Gastrocnemius medialis (tissue), 4 donors: ENCODE measurements at regions not wholly inside any gene's neighbourhood (a gene's known extent, or its start where the extent isn't known, plus 50 kb on each side); places are given as distances from the start of the nearest gene placed in this dataset.
A peak's percentile ranks its signal among the peaks of the same experiment; 100 is the strongest.

Source experiments
- ATAC-seq, 2 donors: fragments of 150-250 bp; one replicate each; pipeline ENCODE4 v1.9.1; 2016
- DNase-seq, 2 donors: peaks; one replicate each; pipeline ENCODE4 v3.0.0-alpha.2; 2019
- H3K27ac ChIP-seq, 4 donors: fragments of 200-600 bp; sonication (generic); 1 replicate in 1 of 4; 2 replicates in 3 of 4; pipeline ENCODE4 v1.5.1; 2016 to 2018; ENCODE audit warnings: mild to moderate bottlenecking in 2 of 4, moderate library complexity in 1 of 4
- H3K27me3 ChIP-seq, 3 donors: fragments of 200-600 bp; sonication (generic) in 2 of 3; 1 replicate in 1 of 3; 2 replicates in 2 of 3; pipeline versions ENCODE4 v1.5.1 to v1.6.0; 2016 to 2019; ENCODE audit warnings: mild to moderate bottlenecking in 1 of 3, moderate library complexity in 1 of 3
- H3K36me3 ChIP-seq, 2 donors: fragments of 200-600 bp; sonication (generic) in 1 of 2; one replicate each; pipeline ENCODE4 v1.5.1; 2017 to 2018
- H3K4me1 ChIP-seq, 2 donors: fragments of 200-600 bp; sonication (generic) in 1 of 2; one replicate each; pipeline ENCODE4 v1.5.1; 2016 to 2017; ENCODE audit warnings: mild to moderate bottlenecking in 2 of 2
- H3K4me3 ChIP-seq, 4 donors: fragments of 200-600 bp; sonication (generic) in 3 of 4; 1 replicate in 1 of 4; 2 replicates in 3 of 4; pipeline ENCODE4 v1.5.1; 2016 to 2019; ENCODE audit warnings: mild to moderate bottlenecking in 2 of 4
- H3K9me3 ChIP-seq, 3 donors: fragments of 200-600 bp; sonication (generic) in 2 of 3; 1 replicate in 1 of 3; 2 replicates in 2 of 3; pipeline ENCODE4 v1.5.1; 2016 to 2019
- POLR2A ChIP-seq, 2 donors: fragments of 450-650 bp; IDR thresholded peaks; one replicate each; pipeline ENCODE4 v1.6.1; 2017; ENCODE audit warnings: antibody characterized with exemption in 2 of 2, mild to moderate bottlenecking in 2 of 2, moderate library complexity in 2 of 2
- in situ Hi-C, 4 donors: fragments of 200-750 bp; cut with MboI; loops; one replicate each; pipeline versions ENCODE4 v1.15.0 to v1.8.0; 2017; ENCODE audit warnings: low sequenced_read_pairs in 4 of 4
- intact Hi-C: fragments of 100-400 bp; cut with DNase I; formaldehyde crosslinking; loops from one replicate; pipeline ENCODE4 v1.15.1; 2023; ENCODE audit warnings: low total_unique reads
- TF ChIP-seq, protein P1 (sequence below), 5 experiments: fragments of 450-650 bp in 3 of 5; fragments of 200-600 bp in 2 of 5; sonication (generic) in 2 of 5; IDR thresholded peaks in 4 of 5; conservative IDR thresholded peaks in 1 of 5; 1 replicate in 4 of 5; 2 replicates in 1 of 5; pipeline ENCODE4 v1.5.1; 2016 to 2019; ENCODE audit warnings: antibody characterized with exemption in 5 of 5, mild to moderate bottlenecking in 3 of 5, moderate library complexity in 3 of 5

DNA sequence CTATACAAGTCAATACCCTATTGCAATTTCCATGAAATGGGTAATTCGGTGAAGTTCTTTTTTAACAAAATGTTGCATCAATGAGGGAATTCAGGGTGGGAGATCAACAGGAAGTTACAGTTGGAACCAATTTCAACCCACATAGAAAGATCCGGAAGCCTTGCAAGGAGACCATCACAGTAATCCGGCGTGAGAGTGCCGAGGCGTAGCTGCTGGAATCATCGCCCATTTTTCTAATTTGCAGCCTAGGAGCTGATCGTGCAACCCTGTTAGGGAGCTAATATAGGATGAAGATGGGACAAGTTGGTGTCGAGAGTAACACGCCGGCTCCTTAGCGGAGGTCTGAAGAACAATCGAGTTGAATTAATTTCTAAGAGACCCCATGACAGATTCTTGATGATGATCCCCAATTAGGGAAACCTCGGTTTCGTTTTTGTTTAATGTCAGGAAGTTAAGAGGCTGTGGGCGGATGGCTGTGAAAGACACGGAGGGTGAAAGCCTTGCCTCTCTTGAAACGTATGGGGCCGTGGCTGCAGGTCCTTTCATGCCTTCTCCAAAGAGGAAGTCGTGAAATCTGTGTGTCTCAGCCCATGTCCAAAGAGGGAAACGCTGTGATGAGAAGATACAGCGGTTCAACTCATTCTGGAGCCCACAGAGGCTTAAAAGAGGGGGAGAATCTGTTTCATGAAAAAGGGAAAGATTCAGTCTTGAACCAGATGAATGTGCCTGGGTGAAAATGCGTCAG, 51.2 kb upstream of the CARD11 start:
- no peak for ATAC-seq
- no peaks in the 10 kb centered on the region for H3K36me3 ChIP-seq
- intact Hi-C loops, result no loop called here
- H3K9me3 ChIP-seq, result no peaks in the 10 kb centered on the region
- H3K4me1 ChIP-seq, result no peaks in the 10 kb centered on the region
- H3K27ac ChIP-seq, result no peak overlapping the region
- no peaks in the 10 kb centered on the region for H3K27me3 ChIP-seq
- no peak overlapping the region for H3K4me3 ChIP-seq
- peak; percentile 4 to 27 for DNase-seq
- in situ Hi-C loops, result no loop called here
- TF ChIP-seq, protein P1, sequence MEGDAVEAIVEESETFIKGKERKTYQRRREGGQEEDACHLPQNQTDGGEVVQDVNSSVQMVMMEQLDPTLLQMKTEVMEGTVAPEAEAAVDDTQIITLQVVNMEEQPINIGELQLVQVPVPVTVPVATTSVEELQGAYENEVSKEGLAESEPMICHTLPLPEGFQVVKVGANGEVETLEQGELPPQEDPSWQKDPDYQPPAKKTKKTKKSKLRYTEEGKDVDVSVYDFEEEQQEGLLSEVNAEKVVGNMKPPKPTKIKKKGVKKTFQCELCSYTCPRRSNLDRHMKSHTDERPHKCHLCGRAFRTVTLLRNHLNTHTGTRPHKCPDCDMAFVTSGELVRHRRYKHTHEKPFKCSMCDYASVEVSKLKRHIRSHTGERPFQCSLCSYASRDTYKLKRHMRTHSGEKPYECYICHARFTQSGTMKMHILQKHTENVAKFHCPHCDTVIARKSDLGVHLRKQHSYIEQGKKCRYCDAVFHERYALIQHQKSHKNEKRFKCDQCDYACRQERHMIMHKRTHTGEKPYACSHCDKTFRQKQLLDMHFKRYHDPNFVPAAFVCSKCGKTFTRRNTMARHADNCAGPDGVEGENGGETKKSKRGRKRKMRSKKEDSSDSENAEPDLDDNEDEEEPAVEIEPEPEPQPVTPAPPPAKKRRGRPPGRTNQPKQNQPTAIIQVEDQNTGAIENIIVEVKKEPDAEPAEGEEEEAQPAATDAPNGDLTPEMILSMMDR (IDR thresholded peaks at IDR 0.05 in 4 of 5, conservative IDR thresholded peaks at IDR 0.05 in 1 of 5), result no peak
- no peak for TF ChIP-seq POLR2A (IDR thresholded peaks at IDR 0.05)

DNA sequence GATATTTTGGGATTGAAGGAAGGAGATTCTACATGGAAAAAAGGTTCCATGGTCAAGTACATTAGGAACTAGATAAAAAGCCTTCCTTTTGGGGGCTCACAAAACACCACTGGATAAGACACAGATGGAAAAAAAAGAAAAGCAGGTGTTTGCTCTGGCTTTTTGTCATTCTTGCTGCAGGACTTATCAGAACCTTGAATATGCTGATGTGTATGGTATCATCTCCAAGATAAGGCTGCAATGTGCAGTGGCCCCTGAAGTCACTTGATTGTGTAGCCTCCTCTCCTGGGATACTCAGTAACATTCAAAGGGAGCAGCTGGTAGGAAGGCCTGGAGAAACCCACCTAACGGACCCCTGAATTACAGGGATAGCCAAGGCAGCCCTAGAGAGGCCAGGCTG, 54.1 kb upstream of the CARD11 start:
- no peaks in the 10 kb centered on the region for H3K27me3 ChIP-seq
- intact Hi-C loops, result no loop called here
- no peak overlapping the region for H3K4me3 ChIP-seq
- TF ChIP-seq POLR2A (IDR thresholded peaks at IDR 0.05), result no peak
- TF ChIP-seq, protein P1 (IDR thresholded peaks at IDR 0.05 in 4 of 5, conservative IDR thresholded peaks at IDR 0.05 in 1 of 5), result no peak
- DNase-seq (no peak), ATAC-seq (no peak)
- H3K4me1 ChIP-seq, result no peaks in the 10 kb centered on the region
- H3K9me3 ChIP-seq, result no peaks in the 10 kb centered on the region
- no peaks in the 10 kb centered on the region for H3K36me3 ChIP-seq
- no peak overlapping the region for H3K27ac ChIP-seq
- in situ Hi-C loops, result no loop called here

DNA sequence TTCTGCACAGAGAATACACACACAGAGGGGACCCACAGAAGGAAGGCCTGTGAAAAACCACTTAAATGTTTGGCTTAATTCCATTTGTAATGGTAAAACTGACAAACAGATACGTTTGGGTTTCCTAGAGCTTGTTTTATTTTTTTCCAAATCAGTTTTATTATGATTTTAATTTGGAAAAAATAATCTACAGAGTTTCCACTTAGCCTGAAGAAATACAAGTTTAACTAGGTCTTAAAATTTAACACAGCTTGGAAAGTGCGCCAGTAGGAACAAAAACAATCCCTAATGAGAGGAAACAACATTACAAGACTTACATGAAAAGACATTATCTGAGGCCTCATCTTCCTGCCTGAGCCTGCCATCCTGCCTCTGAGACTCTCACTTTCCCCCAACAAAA, 58.5 kb upstream of the CARD11 start:
- intact Hi-C loops (no loop called here), in situ Hi-C loops (no loop called here)
- no peak overlapping the region for H3K4me3 ChIP-seq
- H3K4me1 ChIP-seq, result no peaks in the 10 kb centered on the region
- H3K27ac ChIP-seq, result no peak overlapping the region
- TF ChIP-seq, protein P1 (IDR thresholded peaks at IDR 0.05 in 4 of 5, conservative IDR thresholded peaks at IDR 0.05 in 1 of 5), result no peak
- TF ChIP-seq POLR2A (IDR thresholded peaks at IDR 0.05), result no peak
- H3K36me3 ChIP-seq, result no peaks in the 10 kb centered on the region
- ATAC-seq (no peak), DNase-seq (no peak)
- no peaks in the 10 kb centered on the region for H3K9me3 ChIP-seq
- no peaks in the 10 kb centered on the region for H3K27me3 ChIP-seq

DNA sequence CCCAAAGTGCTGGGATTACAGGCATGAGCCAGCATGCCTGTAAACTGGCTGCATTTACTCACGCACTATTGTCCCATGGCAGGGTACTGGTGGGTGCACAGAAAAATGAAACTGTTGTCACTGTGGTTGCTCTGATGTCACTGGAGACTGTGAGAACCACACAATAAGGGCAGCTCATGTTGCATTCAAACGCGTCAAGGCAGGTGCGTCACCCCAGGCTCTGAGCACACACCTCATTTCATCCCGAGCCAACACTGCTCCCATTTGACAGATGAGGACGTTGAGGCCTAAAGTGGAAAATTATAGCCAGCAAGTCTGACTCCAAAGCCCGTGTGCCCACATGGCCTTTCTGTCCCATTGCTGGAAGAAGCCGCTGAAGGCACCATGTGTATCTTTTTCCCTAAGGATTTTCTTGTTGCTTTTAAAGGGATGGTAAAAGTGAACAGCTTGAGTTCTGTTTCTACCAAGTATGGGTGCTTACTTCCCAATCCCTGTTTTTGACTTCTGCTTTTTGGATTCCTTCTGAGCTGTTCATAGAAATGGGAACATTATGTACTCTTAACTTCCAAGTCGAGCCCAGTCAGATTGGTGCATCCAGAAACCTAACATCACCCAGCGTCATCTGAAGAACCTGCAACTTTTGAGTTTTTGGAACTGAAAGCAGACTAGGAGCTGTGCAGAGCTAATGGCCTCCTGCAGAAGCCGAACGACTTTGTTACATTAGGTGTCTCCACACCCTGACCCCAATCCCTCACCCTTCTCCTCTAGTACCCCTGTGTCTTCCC, 60.1 kb upstream of the CARD11 start:
- in situ Hi-C loops, result no loop called here

More for the DNA sequence above, 60.1 kb upstream of the CARD11 start:
- no peaks in the 10 kb centered on the region for H3K4me1 ChIP-seq
- no peak overlapping the region for H3K4me3 ChIP-seq
- intact Hi-C loops, result no loop called here
- no peaks in the 10 kb centered on the region for H3K9me3 ChIP-seq
- no peaks in the 10 kb centered on the region for H3K36me3 ChIP-seq
- H3K27me3 ChIP-seq, result no peaks in the 10 kb centered on the region
- H3K27ac ChIP-seq, result no peak overlapping the region
- DNase-seq (no peak), ATAC-seq (peak in 1 of 2 donors; percentile 53)
- no peak for TF ChIP-seq POLR2A (IDR thresholded peaks at IDR 0.05)
- TF ChIP-seq, protein P1 (IDR thresholded peaks at IDR 0.05 in 4 of 5, conservative IDR thresholded peaks at IDR 0.05 in 1 of 5), result no peak
